ENCODE measurements at regions not wholly inside any gene's neighbourhood (a gene's known extent, or its start where the extent isn't known, plus 50 kb on each side); places are given as distances from the start of the nearest gene placed in this dataset.

DNA sequence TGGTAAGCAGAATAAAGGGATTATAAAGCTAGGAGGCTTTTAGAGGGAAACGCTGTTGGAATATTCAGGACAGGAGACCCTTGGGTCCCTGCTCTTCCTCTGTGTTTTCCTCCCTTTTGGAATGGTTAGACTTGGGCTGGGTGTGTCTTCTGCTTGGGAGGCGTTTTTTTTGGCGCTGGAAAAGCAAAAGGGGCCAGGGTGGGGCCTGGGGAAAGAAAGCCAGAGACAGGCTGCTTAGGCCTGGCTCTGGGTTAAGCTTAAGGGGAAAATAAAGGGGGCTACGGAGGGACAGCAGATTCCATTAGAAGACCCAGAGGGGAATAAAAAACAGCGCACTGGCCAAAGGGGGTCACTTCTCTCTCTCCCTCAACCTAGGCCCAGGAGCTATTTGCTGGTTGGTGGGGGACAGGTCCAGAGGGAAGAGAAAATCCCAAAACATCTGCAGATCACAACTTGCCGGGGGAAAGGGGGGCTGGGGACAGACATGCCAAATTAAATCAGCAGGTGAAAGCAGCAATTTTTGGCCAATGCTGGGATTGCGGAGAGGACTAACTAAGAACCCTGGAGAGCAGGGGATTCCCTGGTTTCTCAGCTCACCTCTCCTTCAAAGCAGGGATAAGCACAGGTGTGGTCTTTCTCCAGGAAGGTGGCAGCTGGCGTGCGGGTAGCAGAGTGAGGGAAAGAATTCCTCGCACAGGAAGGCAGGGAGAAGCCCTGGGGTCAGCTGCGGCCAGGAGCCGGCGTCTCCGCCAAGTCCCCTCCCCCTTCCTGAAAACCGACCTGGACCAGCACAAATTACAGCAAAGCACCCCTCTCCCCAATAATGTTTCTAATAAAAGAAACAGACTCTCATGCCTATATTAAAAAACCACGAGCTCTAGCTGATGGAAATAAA, 82.2 kb upstream of the AK4 start:
- Mint-ChIP-seq H3K4me3 (peak overlapping the region; percentile 90), H3K4me1 (peaks cover 40% of the 10 kb centered on the region), H3K27me3 (no peaks in the 10 kb centered on the region), H3K36me3 (ENCODE audit: low read depth) (no peaks in the 10 kb centered on the region), H3K27ac (peak overlapping the region; percentile 58), H3K9me3 (no peaks in the 10 kb centered on the region)
- no peak for DNase-seq
- ChIA-PET POLR2A (interaction anchor here (0.8 to 1.6 kb wide), 9 partner anchors 9 to 239 kb away, joined by 3 to 6 read pairs (median 4); partner anchors contain the start of gene JAK1), CTCF (interaction anchor here (1.4 to 5.8 kb wide), 3 partner anchors 8 to 622 kb away, joined by 4 to 79 read pairs (median 8); no protein-coding TSS in a partner anchor)

DNA sequence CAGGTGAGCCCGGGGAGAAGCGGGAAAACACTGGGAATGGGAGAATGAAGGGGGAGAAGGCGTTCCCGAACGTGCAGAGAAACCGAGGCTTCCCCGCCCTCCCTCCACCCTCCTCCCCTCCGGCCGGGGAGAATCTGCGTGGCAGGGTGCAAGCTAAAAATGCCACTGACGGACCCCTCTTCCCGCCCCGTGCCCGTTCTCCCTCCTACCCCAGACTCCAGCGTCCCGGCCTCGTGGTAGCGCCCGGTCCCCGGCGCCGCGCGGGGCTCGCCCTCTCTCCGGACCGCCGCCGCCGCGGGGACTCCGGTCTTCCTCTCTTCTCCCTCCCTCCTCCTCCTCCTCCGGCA, 81.6 kb upstream of the AK4 start:
- ChIA-PET CTCF (interaction anchor here (5.8 kb wide), 1 partner anchor 8 kb away, joined by 79 read pairs; no protein-coding TSS in a partner anchor), POLR2A (interaction anchor here (0.8 to 1.2 kb wide), 3 partner anchors 9 to 101 kb away, joined by 3 to 4 read pairs (median 4); partner anchors contain the start of gene JAK1)
- no peaks in the 10 kb centered on the region for H3K27me3 Mint-ChIP-seq
- H3K4me3 Mint-ChIP-seq, result peak overlapping the region; percentile 90
- H3K4me1 Mint-ChIP-seq, result peaks cover 41% of the 10 kb centered on the region
- no peaks in the 10 kb centered on the region for H3K36me3 Mint-ChIP-seq (ENCODE audit: low read depth)
- no peak for DNase-seq
- H3K27ac Mint-ChIP-seq, result peak overlapping the region; percentile 58
- H3K9me3 Mint-ChIP-seq, result no peaks in the 10 kb centered on the region

- DNase-seq, result peak; percentile 66
- ChIA-PET POLR2A (interaction anchor here (1.1 to 1.2 kb wide), 2 partner anchors 8 to 101 kb away, joined by 4 read pairs; partner anchors contain the start of gene JAK1), CTCF (interaction anchor here (5.8 kb wide), 1 partner anchor 7 kb away, joined by 79 read pairs; no protein-coding TSS in a partner anchor)
- peak overlapping the region; percentile 90 for H3K4me3 Mint-ChIP-seq
- H3K4me1 Mint-ChIP-seq, result peaks cover 41% of the 10 kb centered on the region
- no peaks in the 10 kb centered on the region for H3K27me3 Mint-ChIP-seq
- peak overlapping the region; percentile 54 for H3K27ac Mint-ChIP-seq
- no peaks in the 10 kb centered on the region for H3K9me3 Mint-ChIP-seq
- no peaks in the 10 kb centered on the region for H3K36me3 Mint-ChIP-seq (ENCODE audit: low read depth)
Measured at GRCh38 chr1:65066766-65067490, 81.1 kb upstream of the AK4 start.

DNA sequence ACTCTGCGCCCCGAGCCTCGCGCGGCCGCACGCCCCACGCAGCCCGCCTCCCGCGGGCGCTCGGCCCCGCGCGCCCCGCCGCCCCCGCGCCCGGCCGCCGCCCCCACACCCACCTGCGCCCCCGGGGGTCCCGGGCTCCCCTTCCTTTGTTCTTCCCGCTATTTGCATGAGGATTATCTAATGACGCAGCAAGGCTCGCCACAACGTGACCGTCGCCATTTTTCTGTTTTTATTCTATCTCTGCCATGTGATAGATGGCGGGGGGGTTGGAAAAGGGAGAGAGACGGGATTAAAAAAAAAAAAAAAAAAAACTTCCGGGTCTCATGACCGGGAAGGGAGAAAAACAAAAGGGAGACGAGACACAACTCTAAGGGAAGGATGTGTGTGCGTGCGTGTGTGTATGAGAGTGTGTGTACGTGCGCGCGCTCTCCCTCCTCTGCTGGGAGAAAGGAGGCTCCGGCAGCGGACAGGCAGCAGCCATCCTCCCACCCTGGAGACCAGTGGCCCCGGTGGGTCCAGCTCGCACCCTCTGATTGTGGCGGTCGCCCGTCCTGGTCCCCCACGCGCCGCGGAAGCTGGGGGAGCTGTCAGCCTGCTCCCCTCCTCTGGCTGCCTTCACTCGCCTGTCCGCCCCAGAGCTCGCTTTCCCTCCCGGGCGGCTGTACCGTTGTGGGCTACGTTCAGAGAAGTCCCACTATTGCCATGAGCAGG, 80.4 kb upstream of the AK4 start:
- ChIA-PET CTCF (interaction anchor here (1.0 kb wide), 1 partner anchor 8 kb away, joined by 3 read pairs; no protein-coding TSS in a partner anchor), POLR2A (interaction anchor here (0.6 to 2.0 kb wide), 4 partner anchors 101 to 1303 kb away, joined by 3 to 7 read pairs (median 3); partner anchors contain the start of gene JAK1)
- H3K4me3 Mint-ChIP-seq, result peak overlapping the region; percentile 84
- H3K9me3 Mint-ChIP-seq, result no peaks in the 10 kb centered on the region
- peaks cover 41% of the 10 kb centered on the region for H3K4me1 Mint-ChIP-seq
- peak overlapping the region; percentile 87 for H3K27ac Mint-ChIP-seq
- no peaks in the 10 kb centered on the region for H3K27me3 Mint-ChIP-seq
- no peaks in the 10 kb centered on the region for H3K36me3 Mint-ChIP-seq (ENCODE audit: low read depth)
- peak; percentile 61 for DNase-seq

DNA sequence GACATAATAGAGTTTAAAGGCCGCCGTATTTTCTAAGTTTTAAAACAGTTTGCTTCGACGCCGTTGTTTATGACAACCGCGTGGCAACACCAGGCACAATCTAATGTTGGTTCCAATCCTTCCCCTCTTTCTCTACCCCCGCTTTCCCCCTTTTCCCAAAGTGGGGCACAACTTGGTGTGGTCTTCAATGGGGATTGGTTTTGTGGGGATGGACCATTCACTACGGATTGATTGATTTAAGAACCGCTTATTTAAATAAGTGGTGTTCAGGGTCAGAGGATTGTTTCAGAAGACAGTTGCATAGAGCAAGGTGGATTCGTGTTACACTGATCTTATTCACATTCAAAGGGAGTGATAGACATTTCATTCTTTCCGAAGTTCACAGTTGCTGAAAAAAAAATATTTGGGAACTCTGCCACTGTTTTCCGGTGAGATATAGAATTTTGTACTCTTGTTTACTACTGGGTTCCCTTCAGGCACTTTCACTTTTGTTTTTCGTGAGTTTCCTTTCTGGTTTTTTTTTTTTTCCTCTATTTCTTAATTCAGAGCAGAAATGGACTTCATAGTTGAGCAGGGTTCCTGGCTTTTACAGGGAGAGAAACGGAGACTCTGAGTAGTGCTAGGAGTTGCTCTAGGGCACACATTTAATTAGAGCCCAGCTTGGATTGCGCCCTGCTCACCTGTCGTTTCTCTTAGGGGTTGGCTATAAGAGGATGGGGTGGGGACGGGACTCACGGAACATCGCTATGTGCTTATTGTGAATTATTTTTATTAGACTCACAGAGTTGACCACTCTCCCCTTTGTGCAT, 79.6 kb upstream of the AK4 start:
- H3K4me3 Mint-ChIP-seq, result peak overlapping the region; percentile 84

DNA sequence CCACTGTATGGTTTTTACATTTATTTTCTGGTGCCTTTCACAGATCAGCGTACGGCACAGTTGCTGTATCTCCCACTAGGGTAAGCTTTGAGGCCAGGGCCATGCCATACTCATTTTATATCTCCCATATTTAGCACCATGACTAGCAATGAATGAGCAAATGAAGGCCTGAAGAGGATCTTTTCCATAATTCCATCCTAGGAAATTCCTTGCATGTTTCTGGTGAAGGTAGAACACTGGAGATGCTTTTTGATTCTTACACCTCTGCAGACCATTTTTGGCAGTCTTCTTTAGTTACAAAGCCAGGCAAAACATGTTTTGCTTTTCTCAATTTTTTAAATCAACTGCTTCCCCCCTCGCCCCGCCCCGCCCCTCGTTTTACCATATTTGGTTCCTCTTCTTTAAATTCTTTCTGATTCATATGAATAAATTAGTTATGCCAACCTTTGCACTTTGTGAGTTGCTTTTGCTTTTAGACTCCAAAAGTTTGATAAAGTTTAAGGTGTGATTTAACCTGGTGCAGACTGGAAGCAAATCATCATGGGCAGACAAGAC, 78.9 kb upstream of the AK4 start:
- Mint-ChIP-seq H3K27ac (peak overlapping the region; percentile 87), H3K4me1 (peaks cover 37% of the 10 kb centered on the region), H3K27me3 (no peaks in the 10 kb centered on the region), H3K4me3 (peak overlapping the region; percentile 84), H3K36me3 (ENCODE audit: low read depth) (no peaks in the 10 kb centered on the region), H3K9me3 (no peaks in the 10 kb centered on the region)
- POLR2A ChIA-PET, result interaction anchor here (1.4 to 2.0 kb wide), 2 partner anchors 104 to 192 kb away, joined by 5 to 7 read pairs; partner anchors contain the start of gene JAK1
- peak; percentile 36 for DNase-seq
- CTCF ChIA-PET, result no interaction called here

More for the DNA sequence above, 79.6 kb upstream of the AK4 start:
- peaks cover 37% of the 10 kb centered on the region for H3K4me1 Mint-ChIP-seq
- peak; percentile 24 for DNase-seq
- H3K27me3 Mint-ChIP-seq, result no peaks in the 10 kb centered on the region
- no peaks in the 10 kb centered on the region for H3K9me3 Mint-ChIP-seq
- POLR2A ChIA-PET, result interaction anchor here (0.9 to 2.0 kb wide), 4 partner anchors 102 to 1302 kb away, joined by 3 to 7 read pairs (median 4); partner anchors contain the start of gene JAK1
- peak overlapping the region; percentile 87 for H3K27ac Mint-ChIP-seq
- H3K36me3 Mint-ChIP-seq (ENCODE audit: low read depth), result no peaks in the 10 kb centered on the region
- CTCF ChIA-PET, result interaction anchor here (1.0 kb wide), 1 partner anchor 9 kb away, joined by 3 read pairs; no protein-coding TSS in a partner anchor

- ChIA-PET CTCF (interaction anchor here (1.2 to 6.4 kb wide), 2 partner anchors 9 to 245 kb away, joined by 3 to 79 read pairs; no protein-coding TSS in a partner anchor), POLR2A (no interaction called here)
- Mint-ChIP-seq H3K4me1 (peaks cover 15% of the 10 kb centered on the region), H3K4me3 (no peak overlapping the region), H3K27me3 (peaks cover 3% of the 10 kb centered on the region), H3K9me3 (no peaks in the 10 kb centered on the region), H3K36me3 (ENCODE audit: low read depth) (no peaks in the 10 kb centered on the region), H3K27ac (no peak overlapping the region)
- no peak for DNase-seq
Measured at GRCh38 chr1:65072845-65073244, 75.2 kb upstream of the AK4 start.

DNA sequence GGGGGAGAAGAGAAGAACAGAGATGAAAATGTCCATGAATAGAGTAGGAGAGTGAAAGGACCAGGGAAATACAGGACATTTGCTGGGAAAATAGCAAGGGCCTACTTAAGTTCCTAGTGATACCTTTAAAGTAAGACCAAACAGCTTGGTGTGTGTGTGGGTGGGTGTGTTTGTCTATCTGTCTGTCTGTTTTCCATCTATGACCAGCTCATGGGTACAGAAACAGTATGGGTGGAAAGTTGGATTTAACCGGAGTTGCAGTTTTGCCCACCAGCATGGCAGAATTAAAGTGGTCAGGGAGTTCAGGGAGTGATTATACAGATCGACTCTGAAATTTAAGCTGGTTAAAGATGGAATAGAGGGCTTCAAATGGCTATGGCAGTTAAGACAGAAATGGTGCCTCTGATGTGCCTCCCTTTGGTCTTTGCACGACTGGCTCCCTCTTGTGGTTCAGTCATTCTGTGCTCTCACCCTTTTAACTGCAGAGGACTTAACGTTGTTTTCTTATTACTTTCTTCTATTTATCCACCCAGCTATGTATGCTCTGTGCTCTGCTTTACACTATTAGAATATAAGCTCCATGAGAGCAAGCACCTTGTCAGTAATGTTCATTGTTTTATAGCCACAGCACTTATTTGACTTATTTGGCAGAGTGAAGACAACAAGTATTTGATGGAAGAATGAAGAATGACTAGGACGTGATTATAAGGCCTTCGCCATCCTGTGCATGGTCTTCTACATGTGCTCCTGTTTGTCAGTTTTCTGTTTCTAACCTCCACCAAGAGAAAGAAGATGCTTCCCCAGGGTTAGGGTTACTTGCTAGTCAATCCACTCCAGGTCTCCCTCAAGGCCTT, 72.7 kb upstream of the AK4 start:
- DNase-seq, result peak; percentile 69
- Mint-ChIP-seq H3K27me3 (peaks cover 9% of the 10 kb centered on the region), H3K4me1 (peaks cover 1% of the 10 kb centered on the region), H3K27ac (no peak overlapping the region), H3K9me3 (no peaks in the 10 kb centered on the region), H3K4me3 (no peak overlapping the region), H3K36me3 (ENCODE audit: low read depth) (no peaks in the 10 kb centered on the region)
- ChIA-PET POLR2A (interaction anchor here (0.9 to 2.3 kb wide), 4 partner anchors 9 to 248 kb away, joined by 3 to 16 read pairs (median 4); no protein-coding TSS in a partner anchor), CTCF (interaction anchor here (0.5 to 6.4 kb wide), 25 partner anchors 9 to 612 kb away, joined by 3 to 79 read pairs (median 3); no protein-coding TSS in a partner anchor)

- no peaks in the 10 kb centered on the region for H3K36me3 Mint-ChIP-seq (ENCODE audit: low read depth)
- H3K27ac Mint-ChIP-seq, result no peak overlapping the region
- no peak overlapping the region for H3K4me3 Mint-ChIP-seq
- ChIA-PET POLR2A (no interaction called here), CTCF (interaction anchor here (6.4 kb wide), 1 partner anchor 13 kb away, joined by 79 read pairs; no protein-coding TSS in a partner anchor)
- H3K27me3 Mint-ChIP-seq, result peaks cover 9% of the 10 kb centered on the region
- H3K4me1 Mint-ChIP-seq, result no peaks in the 10 kb centered on the region
- no peak for DNase-seq
- no peaks in the 10 kb centered on the region for H3K9me3 Mint-ChIP-seq
Measured at GRCh38 chr1:65077369-65077768, 70.6 kb upstream of the AK4 start.

DNA sequence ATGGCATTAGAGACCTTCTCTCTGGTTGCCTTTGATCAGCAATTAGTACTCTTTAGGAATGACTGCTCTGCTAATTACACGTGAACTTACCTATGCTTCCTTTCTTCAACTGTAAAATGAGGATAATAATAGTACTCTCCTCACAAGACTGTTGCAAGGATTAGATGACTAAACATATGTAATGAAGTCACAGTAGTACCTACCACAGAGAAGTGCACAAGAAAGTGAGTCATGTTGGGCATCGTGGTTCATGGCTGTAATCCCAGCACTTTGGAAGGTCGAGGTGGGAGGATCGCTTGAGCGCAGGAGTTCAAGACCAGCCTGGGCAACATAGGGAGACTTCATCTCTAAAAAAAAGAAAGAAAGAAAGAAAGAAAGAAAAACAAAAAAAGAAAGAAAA, 68.1 kb upstream of the AK4 start:
- H3K36me3 Mint-ChIP-seq (ENCODE audit: low read depth), result no peaks in the 10 kb centered on the region
- ChIA-PET CTCF (no interaction called here), POLR2A (no interaction called here)
- H3K4me1 Mint-ChIP-seq, result no peaks in the 10 kb centered on the region
- DNase-seq, result no peak
- no peaks in the 10 kb centered on the region for H3K9me3 Mint-ChIP-seq
- no peak overlapping the region for H3K27ac Mint-ChIP-seq
- H3K4me3 Mint-ChIP-seq, result no peak overlapping the region
- peaks cover 6% of the 10 kb centered on the region for H3K27me3 Mint-ChIP-seq
